ENCODE measurements at regions not wholly inside any gene's neighbourhood (a gene's known extent, or its start where the extent isn't known, plus 50 kb on each side); places are given as distances from the start of the nearest gene placed in this dataset.

DNA sequence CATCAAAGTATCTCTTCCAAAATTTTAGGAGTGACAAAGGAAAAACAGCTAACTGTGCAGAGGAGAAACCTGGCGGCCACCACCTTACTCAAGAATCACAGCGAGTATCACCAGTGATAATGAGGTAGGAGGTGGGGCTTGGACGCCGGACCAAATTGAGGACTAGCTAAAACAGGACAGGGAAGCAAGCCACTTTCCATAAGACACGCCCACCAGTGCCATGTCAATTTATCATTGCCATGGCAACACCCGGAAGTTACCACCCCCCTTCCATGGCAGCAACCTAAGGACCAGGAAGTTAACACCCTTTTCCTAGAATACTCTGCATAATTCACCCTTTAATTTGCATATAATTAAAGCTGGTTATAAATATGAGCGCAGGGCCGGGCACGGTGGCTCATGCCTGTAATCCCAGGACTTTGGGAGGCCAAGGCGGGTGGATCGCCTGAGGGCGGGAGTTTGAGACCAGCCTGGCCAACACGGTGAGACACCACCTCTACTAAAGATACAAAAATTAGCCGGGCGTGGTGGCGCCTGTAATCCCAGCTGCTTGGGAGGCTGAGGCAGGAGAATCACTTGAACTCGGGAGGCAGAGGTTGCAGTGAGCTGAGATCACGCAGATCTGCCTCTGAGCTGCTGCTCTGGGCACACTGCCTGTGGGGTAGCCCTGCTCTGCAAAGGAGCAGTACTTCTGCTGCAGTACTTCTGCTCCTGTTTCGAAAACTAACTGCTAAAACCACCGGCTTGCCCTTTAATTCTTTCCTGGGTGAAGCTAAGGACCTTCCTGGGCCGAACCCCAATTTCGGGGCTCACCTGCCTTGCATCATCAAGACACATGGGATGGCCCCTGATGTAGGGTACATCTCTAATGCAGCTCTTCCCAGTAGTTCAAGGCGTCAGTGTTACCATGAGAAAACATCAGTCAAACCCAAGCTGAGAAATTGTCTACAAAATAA lies 116.7 kb downstream of the HMX1 start:
- DNase-seq, result no peak

DNA sequence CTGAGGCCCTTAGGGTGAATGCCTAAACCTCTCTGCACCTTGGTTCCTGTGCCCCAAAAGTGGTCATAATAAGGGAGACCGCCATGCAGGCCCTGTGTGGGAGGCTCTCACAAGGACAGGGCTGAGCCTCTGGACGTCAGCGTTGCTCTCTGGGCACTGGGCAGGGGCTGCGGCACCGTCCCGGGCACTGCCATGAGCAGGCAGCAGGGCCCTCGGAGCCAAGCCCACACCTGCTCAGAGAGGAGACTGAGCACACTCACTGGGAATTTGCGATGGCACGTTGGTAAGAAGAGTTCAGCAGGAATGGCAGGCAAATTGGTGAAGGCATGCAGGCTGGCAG lies 123.4 kb downstream of the HMX1 start:
- DNase-seq, result no peak

DNA sequence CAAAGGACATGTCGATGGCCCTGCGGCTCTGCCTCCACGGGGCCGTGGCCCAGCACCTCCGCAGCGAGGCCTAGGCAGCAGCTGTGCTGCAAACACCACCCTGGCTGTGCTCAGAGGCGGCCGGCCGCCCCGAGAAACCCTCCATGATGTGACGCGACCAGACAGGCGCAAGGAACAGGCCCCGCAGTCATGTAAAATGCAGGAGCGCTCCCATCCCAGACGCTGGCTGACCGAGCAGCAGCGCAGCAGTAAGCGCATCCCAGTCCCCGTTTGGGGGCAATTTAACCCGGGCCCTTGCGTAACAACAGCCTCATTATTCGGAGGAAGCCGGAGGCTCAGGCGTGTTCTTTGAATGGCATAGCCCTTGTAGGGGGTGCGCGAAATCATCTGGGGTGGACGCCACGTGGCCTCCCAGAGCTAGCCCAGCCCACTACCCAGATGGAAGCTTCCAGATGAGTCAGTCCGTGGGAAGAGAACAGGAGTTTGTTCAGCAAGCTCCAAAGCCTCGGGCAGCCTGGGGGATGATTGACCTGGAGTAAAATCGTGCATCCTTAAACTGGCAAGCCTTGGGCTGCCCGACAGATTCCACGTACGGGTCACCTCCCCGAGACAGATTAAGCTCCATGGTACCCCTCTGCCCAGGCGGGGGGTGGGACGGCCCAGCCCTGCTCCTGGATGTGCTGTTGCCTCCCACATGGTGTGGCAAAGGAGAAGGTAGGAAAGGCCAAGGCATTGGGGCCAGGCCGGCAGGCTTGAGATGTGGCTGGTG lies 124.0 kb downstream of the HMX1 start:
- DNase-seq, result no peak

DNA sequence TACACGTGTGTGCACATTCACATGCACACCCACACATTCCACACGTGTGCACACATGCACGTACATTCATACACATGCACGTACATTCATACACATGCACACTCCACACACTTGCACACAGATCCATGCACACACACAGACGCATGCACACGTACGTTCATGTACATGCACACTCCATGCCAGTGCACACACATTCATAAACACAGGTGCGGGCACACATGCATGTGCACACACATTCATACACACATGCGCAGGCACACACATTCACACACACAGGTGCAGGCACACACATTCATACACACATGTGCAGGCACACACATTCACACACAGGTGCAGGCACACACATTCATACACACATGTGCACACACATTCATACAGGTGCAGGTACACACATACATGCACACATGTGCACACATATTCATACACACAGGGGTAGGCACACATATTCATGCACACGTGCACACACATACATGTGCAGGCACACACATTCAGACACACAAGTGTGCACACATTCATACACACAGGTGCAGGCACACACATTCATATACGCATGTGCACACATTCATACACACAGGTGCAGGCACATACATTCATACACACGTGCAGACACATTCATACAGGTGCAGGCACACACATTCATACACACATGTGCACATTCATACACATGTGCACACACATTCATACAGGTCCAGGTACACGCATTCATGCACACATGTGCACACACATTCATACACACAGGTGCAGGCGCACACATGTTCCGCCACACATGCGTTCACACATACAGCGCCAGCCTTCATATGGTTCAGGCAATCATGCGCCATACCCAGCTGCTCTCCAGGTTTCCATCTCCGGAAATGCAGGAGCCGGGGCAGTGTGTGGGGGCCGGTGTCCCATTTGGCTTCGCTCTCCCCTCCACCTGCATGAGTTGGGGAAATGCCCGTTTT lies 124.8 kb downstream of the HMX1 start:
- DNase-seq, result no peak

DNA sequence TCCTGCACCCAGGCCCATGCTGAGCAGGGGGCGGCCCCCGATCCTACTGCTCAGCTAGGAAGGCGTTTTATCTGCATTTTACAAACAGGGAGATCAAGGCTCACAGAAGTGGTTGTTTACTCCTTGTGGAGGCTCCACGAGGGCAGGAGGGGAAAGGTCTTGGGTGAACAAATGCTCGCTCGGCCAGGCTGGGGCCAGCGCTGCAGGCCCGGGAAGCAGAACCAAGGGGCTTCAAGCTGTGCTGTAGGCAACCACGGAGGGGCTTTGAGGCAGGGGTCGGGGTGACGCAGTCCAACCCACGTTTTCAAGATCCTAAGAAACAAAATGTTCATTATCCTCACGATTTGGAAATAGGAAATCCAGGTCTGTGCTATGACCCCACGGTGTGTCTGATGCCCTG lies 125.8 kb downstream of the HMX1 start:
- no peak for DNase-seq

DNA sequence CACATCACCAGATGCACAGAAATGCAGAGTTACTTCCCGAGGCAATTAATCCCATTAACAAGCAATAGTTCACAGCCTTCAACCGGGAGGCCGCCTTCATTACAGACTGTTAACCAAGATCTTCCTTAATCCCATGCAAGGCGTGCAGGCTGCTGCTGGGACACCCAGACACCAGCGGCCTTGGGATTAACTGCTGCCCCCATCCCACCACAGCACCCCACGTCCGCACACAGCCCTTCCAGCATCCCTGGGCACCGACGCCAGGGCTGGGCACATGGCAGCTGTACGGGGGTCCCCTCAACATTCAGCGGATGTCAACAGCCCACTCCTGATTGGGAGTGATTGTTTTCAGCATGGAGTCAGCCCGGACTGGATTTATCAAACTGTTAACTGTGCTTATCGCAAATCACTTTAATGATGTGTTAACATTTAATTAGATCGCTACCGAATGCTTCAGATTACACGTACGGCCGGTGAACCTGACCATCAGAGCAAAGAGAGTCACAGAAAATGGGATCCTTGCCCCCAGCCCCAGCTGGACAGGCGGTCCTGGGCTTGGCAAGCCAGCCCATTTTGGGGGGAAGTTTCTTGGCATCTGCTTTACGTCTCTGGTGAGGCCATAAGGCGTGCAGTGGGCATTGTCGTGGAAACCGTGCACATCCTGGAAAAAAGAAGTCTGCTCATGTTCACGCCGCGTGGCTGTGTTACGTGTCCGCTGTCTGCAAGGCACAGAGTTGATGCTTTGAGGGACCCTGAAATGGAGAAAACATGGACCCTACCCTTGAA lies 126.4 kb downstream of the HMX1 start:
- no peak for DNase-seq

DNA sequence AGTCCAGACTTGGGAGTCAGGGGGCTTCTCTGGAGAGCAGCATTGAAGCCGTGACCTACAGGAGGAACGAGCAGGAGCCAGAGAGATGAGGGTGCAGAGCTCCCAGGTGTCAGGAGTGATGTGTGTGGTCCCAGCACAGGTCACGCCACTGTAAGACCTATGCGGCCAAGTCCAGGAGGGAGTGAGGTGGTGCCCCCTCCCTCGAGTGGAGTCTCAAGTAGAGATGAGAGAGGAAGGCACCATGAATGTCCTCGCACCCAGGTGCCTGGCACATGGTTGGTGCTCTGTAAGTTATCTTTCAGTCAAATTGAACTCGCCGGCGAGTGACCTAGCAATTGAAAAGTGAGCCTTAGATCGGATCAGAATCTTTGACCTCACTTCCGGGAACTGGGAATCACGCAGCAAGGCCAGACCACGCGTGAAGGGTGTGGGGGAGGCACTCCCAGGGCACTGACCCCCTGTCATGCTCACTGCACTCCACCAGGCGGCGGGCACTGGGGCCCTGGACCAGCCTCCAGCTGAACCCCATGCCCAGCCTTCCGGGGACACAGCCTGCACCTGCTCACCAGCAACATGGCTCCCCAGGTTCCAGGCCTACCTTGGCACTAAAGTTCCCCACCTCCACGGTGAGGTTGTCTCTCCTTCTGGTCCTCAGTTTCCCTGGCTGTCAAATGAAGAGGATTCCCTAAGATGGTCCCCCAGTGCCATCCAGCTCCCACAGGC lies 127.4 kb downstream of the HMX1 start:
- no peak for DNase-seq

DNA sequence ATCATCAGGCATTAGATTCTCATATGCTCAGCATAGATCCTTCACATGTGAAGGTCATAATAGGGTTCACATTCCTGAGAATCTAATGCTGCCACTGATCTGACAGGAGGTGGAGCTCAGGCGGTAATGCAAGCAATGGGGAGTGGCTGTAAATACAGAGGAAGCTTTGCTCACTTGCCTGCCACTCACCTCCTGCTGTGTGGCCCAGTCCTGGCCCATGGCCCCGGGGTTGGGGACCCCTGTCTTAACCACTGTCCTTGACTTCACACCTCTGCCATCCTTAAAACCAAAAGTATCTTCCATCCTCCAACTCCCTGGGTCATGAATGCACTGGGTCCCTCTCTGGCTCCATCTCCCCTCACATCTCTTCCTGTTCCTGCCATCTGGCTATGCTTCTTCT lies 129.1 kb downstream of the HMX1 start:
- no peak for DNase-seq

DNA sequence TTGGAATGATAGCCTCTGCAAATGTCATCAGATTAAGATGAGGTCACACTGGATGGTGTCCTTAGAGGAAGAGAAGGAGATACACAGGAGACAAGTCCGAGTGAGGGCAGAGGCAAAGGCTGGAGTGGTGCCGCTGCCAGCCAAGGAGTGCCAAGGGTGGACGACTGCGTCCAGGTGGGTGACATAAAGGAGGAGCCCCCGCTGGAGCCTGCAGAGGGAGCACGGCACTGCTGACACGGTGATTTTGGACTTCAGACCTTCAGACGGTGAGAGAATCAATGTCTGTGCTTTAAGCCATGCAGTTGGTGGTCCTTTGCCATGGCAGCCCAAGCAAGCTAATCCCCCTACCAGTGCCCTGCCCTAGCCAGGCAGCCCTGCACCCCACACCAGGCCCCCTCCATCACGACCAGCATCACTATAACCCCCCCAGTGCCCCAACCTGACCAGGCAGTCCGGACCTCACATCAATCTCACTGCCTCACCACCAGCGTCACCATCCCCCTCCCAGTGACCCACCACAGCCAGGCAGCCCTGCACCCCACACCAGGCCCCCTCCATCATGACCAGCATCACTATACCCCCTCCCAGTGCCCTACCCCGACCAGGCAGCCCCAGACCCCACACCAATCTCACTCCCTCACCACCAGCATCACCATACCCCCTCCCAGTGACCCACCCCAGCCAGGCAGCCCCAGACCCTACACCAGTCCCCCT lies 130.0 kb downstream of the HMX1 start:
- DNase-seq, result no peak

DNA sequence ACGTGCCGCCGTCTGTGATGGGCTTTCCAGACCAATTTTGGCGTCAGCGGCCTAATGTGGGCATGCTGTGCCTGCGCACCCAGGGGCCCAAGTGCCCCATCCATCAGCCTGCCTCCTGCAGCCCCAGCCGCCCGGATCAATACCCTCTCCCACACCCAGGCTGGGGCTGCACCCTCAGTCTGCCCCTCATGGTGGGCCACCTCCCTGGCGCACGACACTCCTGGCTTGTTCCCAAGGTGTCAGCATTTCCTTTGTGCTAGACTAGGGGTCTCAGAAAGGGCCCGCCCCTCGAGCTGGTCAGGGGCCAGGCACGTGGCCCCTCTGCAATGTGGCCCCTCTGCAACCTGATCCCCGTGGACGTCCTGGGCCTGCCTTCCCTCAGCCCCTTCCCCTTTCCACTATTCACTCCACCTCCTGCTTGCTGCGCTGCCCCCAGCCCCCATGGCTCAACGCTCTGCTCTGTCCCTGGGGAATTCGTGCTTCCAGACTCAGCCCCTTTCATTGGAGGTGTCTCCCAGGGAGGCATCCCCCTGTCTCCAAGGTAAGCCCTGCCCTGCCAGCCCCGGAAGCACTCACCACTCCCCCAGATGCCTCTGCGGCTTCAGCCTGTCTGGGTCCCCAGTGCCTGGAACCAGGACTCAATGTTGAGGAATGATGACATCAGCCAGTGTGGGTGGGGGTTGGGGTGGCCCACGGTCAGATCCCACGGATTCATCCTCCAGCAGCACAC lies 130.8 kb downstream of the HMX1 start:
- DNase-seq, result no peak

DNA sequence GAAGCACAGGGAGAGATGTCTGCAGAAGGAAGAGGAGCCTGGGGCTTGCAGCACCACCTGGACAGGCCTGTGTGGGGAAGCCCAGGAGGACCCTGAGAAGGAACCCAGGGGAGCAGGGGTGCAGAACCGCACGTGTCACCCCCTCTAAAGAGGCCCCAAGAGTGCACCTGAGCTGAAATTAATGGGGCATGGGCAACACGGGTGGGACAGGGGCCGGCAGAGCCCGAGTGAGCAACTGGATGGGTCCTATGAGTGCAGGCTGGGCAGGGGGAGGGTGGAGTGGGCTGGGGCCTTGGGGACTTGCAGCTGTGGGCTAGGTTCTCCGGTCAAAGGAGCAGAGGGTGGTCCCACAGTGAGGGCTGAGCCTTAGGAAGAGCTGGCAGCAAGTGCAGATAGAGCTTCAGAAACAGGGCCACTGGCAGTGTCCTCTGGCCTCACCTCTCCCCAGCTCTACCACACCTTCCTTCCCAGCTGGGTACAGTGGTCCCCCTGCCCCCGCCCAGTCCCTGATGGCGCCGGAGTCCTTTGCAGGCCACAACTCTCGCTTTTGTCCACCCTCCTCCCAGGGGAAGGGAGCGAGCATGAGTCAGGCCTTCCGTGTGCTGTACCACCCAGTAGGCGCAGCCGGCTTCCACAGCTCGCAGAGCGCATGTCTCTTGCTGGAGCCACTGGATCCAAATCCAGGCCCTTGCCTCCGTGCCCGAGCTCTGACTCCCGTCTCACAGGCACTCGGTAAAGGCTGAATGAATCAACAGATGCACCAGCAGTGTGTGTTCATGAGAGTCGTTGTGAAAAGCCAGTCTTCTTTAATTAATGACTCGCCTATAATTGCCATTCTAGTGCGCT lies 131.6 kb downstream of the HMX1 start:
- no peak for DNase-seq

DNA sequence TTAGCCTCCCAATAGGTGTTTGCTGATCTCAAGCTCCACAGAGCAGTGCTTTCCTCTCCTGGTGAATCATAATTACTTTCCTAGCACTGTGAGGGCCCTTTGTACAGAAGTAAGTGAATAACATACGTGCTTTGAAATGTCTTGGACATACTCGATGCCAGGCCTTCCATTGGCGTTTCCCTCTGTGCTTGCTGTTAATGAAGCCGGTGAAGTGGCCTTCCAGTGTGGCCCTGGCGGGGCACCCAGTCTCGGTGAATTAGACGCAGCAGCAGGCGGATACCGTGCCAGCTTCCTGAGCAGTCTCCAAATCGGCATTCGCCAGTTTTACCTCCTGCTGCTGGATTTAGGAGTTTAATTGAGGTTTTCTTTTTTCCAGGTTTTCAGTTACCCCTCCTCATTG lies 132.3 kb downstream of the HMX1 start:
- DNase-seq, result no peak

DNA sequence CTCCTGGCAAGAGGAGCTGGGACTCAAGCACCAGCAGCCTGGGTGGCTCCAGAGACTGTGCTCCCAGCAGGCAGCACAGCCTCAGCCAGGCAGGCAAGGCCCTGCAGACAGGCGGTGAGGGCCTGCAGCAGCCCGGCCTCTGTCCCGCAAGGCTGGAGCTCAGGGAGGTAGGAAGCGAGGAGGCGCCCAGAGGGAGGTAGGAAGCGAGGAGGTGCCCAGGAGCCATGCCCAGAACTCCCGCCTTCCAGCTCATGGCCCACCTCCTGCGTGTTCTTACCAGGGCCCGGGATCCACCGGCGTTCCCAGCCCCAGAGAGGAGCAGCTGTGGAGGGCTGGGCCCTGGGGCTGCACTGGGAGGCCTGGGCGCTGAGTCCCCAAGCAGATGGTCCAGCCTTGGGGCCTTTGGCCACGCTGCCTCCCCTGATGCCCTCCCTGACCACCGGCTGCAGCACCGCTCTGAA lies 133.1 kb downstream of the HMX1 start:
- DNase-seq, result no peak

DNA sequence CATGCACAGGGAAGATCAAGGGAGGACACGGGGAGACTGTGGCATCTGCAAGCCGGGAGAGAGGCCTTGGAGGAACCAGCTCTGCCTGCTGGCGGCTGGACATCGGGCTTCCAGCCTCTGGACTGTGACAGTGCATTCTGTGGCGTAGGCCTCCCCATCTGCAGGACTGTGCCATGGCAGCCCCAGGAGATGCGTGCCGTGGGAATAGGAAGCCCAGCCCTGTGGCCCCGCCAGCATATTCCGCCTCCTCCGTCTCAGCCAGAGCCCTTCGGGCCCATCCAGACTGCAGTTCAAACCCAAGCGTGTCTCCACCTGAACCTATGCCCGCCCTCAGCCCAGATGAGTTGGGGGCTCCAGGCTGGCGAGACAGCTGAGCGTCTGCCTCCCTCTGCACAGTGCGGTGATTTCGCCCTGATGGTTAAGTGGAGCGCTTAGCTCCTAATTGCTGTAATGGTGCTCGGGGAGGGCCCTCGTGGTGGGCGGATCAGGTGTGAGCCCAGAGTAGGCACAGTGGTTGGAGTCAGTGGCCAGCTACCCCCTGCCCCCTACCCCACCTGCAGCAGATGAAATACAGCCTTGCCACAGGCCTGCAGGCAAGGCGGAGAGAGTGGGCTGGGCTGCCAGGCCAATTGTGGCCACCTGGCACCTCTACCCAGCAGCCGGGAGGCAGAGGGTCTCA lies 133.9 kb downstream of the HMX1 start:
- DNase-seq, result no peak

DNA sequence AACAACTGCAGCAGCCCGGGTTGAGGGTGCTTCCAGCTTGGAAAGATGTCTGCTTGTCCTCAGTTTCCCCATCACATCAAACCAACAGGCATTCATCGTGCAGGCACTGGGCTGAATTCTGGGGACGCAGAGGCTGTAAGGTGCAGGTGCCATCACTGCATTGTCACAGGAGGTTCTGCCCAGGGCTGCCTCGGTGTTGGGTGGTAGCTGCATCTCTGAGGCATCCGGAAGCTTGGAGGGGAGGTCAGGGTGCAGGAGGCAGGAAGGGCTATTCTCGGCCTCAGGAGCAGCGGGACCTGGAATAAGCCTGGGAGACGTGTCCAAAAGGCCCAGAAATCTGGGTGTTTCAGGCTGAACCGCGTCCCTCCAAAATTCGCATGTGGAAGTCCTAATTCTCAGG lies 134.6 kb downstream of the HMX1 start:
- no peak for DNase-seq

DNA sequence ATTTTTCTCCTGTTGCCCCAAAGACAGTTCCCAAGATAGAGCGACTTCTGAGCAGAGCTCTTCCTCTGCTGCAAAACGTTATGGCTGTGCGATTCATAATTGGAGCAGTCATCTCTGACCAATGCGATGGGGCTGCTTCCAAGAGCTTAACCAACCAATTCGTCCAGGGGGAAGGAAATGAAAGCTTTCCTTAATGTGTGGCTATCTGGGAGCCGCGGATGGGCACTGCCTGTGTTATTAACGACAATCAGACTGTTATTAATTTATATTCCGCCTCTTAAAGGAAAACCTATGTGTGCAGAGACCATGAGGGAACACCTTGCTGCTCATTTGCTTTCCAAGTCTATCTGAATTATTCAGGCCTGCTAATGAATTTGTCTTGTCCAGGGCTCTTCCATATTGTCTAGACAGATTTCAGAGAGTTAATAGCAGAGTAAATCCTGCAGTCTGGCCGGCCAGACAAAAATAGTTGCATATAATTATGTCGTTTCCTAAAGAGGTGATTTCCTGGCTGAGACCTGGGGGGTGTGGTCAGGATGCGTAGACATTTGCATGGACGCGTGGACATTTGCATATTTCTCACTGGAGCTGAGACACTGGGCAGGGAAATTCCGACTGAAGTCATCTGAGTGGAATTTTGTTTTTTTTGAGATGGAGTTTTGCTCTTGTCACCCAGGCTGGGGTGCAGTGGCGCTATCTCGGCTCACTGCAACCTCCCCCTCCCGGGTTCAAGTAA lies 135.4 kb downstream of the HMX1 start:
- no peak for DNase-seq

DNA sequence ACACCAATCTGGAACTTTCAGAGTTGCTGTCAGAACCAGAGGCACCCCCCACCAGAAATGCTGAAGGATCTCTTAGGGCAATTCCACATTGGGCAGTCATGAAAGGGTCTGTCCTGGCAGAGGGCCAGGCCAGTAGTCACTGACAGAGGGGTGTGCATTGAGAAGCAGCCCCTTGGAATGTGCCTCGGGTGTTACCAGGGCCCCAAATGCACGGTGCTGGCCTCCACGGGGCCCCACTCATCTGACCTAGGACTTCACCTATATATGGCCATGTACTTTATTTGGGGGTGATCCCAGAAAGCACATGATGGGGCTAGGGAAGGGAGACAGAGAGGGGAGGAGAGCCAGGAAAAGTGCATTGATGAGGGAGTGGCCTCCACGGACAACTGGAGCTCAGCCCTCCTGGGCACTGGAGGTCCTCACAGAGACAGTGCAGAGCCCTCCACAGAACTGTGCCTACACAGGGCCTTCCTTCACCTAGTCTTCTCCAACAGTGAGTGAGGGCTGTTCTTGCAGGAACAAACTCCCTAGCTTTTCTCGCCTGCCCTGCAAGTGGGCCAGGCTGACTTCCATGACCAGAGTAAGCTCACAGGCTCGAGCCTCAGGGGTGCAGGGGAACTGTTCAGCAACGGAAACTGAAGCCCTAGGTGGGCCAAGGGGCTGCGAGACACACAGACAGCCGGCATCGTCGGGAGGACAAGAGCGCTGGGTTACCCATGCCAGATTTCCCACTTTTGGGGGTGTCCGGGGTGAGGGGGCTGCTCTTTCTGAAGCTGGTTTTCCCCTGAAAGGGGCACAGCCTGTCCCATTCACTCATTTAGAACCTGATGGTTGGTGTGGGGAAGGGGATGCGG lies 136.2 kb downstream of the HMX1 start:
- DNase-seq, result no peak
